Stimulated activated CD4-positive, alpha-beta T cell treated with anti-CD3 and anti-CD28 coated beads, Interleukin-1b, Interleukin-23, amount 100 ng/mL, for 48 hours (primary cell): ENCODE measurements at regions not wholly inside any gene's neighbourhood (a gene's known extent, or its start where the extent isn't known, plus 50 kb on each side); places are given as distances from the start of the nearest gene placed in this dataset.
"Not testable (repeated sequence)": the region's sequence is repeated elsewhere in the genome, so short reads cannot be mapped to it uniquely, and the experiment has no call there.

Source experiments
- DNase-seq: peaks from one replicate; pipeline ENCODE4 v3.0.0-alpha.2; 2020

DNA sequence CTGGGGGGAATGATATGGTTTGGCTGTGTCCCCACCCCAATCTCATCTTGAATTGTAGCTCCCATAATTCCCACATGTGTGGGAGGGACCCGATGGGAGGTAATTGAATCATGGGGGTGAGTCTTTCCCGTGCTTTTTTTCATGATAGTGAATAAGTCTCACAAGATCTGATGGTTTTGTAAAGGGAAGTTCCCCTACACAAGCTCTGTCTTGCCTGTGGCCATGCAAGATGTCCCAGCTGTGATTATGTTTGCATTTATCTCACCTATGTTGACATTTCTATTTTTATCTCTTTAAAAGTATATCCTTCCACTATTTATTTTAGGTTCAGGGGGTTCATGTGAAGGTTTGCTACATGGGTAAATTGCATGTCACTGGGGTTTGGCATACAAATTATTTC is 323.9 kb upstream of the GLI3 start:
- DNase-seq: no peak

DNA sequence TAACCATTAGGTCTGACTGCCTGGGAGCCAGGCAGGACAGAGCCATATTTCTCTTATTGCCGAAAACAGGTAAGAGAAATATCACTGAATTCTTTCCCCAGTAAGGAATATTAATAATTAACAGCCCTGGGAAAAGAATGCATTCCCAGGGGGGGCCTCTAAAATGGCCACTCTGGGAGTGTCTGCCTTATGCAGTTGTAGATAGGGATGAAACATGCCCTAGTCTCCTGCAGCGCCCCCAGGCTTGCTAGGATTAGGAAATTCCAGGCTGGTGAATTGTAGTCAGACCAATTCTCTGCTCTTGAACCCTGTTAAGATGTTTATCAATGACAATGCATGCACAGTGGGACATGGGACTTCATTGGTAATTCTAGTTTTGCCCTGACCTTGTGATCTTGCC is 317.9 kb upstream of the GLI3 start:
- DNase-seq: not testable (repeated sequence)

DNA sequence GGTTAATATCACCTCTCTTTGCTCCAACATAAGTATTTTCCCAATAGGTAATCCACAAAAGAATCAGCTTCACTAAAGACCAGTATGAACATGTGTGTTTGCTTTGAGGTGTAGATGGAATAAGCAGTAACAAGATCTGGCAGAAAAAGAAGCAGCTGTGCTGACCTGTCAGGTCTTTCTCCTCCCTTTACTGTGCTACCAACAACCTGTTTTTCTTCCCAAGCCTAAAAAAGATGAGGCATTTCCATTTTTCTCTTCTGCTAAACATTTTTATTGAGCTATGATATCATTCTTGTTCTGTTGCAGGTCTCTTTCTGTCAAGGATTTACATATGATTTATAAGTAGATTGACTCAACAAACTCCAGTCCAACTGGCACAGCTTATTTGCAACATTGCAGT is 315.2 kb upstream of the GLI3 start:
- no peak for DNase-seq

- DNase-seq: no peak
These were observed 313.9 kb upstream of the GLI3 start for GRCh38 chr7:42550706-42551470.

DNA sequence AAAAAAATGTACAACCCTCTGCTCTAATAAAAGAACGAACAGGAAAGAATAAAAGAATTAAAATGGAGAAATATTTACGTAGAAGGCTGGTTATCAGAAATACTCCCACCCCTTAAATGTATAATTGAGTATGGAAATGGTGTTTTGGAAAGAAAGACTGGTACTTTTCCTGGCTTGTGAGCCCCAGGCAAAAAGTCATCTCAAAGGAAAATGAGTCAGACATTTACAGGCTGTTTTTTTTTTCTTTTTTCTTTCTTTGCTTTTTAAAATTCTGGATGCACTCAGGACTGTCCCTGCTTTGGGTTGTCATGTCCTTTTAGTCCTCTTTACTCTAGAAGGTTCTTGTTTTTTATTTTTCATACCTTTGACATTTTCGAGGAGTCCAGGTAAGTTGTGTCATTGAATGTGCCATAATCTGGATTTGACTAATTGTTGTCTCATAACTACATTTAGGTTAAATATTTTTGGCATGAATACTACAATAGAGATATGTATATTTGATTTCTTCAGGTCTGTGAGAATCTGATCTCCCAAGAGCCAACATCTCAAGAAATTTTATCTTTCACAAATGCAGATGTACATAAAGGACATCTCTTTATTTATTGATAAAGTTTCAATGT is 313.0 kb upstream of the GLI3 start:
- no peak for DNase-seq

GRCh38 chr7:42548816-42549611 is 312.0 kb upstream of the GLI3 start:
- DNase-seq: no peak

GRCh38 chr7:42545049-42545724 is 308.2 kb upstream of the GLI3 start:
- no peak for DNase-seq

DNA sequence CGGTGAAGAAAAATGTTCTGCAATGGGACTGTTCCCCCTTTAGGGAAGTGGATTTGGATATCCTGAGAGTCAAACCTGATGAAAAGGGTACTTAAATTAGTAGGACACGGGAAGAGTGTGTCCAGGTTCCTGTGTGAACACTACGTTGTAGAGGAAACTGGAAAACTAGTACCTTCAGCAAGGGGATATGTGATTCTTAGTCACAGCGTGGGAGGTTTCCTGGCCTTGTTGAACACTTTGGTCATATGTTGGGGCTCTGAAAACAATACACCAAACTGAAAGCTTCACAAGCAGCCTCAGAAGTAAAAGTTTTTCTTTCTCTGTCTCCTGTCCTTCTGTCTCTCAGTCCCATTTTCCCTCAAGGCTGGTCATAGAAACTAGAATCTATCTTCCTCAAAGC is 306.9 kb upstream of the GLI3 start:
- DNase-seq: no peak

- DNase-seq: not testable (repeated sequence)
These were observed 305.4 kb upstream of the GLI3 start for GRCh38 chr7:42542446-42542845.

DNA sequence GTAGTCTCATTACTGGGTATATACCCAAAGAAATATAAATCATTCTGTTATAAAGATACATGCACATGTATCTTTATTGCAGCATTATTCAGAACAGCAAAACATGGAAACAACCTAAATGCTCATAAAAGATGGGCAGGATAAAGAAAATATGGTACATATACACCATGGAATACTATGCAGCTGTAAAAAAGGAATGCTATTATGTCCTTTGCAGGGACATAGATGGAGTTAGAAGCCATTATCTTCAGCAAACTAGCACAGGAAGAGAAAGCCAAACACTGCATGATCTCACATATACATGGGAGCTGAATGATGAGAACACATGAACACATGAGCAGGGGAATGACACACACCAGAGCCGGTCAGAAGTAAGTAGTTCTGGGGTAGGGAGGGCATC is 297.4 kb upstream of the GLI3 start:
- DNase-seq: no peak

GRCh38 chr7:42527004-42527403 is 290.0 kb upstream of the GLI3 start:
- DNase-seq: no peak

DNA sequence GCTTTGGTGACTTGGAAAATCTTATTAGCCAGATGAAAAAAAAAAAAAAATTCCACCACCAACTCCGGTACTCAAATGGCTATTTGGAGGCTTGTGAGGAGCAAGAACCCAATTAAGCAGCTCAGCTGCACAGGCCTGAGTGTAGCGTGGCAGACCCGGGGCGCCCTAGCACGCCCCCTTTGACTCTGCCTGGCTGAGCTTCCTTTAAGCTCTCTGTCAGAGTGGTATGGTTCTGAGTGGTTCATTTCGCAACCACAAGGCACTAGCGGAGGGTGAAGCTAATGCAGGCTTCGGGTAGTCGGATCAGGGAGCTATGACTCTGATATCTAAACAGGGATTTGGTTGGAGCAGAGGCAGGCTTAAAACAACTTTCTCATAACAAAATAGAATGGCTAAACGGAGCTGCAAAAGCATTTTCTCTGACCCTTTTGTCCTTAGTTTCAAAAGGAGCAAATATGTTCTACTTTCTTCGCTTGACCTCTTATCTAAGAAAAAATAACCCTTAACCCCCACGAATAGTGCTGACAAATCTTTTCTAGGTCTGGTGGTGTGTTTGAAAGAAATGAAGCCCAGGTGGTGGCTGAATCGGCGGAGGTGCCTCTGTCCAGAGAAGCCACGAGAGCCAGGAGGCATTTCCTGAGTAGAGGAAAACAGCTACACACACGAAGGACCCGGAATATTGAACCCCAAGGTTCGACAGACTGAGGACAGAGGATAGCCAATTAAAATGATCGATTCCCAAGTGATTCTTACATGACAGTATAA is 285.4 kb upstream of the GLI3 start:
- no peak for DNase-seq

DNA sequence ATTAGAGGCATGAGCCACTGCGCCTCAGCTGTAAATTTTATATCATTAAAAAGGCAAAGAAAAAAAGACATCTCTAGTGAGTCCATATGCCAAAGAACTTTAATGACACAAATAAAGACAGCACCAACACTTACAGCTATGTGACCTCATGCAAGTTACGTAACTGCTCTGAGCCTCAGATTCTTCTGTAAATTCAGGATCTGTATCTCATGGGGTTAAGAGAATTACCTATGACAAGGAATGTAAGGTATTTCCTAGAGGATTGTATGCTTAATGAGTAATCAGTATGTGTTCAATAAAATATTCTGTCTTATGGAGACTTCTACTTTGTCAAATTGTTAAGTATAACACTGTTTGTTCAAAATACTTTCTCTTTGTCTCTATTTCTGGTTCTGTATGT is 274.0 kb upstream of the GLI3 start:
- no peak for DNase-seq

DNA sequence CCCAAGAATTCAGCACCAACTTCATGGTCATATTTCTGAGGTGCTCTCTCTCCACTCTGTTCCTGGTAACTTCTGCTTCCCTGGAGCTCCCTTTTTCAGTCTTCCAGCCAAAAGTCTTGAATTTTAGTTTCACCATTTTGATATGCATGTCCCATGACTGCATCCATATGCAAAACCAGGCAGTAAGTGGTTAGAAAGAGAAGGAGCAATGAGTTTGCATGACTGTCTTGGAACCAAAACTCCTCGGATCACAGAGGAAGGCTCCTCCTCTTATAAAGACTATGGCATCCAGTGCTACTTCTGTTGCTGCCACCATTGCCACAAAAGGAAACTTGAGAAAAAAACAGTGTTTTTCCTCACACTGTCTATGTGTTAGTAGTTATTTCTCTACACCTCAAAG is 269.1 kb upstream of the GLI3 start:
- no peak for DNase-seq

DNA sequence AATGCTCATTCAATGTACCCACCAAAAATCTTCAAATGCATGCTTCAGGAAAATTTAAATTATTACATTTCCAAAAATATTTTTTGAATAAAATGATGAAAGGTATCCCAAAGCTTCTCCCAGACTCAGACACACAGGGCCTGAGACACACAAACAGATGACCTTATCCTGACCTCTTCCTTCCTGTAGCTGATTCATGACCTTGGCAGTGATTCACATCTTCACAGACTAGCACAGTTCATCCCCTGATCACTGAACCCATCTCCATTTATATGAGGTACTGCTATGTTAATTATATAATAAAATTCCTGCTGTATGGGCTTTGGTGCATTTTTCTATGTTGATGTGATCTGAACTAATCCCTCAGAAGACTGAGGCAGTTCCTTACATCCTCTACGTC is 265.0 kb upstream of the GLI3 start:
- no peak for DNase-seq

- DNase-seq: no peak
These were observed 258.2 kb upstream of the GLI3 start for GRCh38 chr7:42495256-42495655.

- no peak for DNase-seq
These were observed 257.7 kb upstream of the GLI3 start for GRCh38 chr7:42494736-42495135.

GRCh38 chr7:42494199-42494710 is 257.2 kb upstream of the GLI3 start:
- DNase-seq: no peak

DNA sequence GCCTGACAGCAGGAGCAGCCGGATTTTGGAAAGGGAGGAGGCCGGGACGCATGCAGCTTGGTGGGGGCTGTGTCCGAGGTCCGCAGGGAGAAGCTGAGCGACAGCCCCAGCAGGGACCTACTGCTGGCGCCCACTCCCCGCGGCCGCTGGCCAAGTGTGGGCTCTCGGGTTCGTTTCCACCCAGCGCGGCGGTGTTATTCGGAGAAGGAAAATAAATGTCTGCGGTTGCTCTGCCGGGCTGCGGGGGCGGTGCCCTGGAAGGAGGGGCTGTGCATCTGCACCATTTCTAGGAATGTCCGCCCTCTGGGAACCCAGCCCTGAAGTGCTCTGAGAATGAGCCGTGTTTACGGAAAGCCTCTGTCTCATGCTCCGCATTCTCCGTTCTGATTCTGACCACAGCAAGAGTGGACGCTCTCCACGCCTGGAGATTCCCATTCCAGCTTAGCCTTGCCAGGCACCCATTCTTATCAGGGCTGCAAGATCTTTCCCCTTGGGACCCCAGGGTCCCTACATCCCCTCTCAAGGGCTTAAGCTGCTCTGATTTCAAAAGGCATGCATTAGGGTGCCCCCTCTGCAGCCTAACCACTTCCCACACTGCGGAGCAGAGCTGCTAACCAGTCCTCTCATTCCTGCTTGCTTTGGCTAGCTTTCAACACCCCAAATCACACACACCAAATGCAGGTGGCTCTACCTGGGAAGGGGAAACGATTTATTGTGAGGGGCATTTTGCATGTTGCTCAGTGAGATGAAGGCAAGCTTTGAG is 256.6 kb upstream of the GLI3 start:
- DNase-seq: no peak

DNA sequence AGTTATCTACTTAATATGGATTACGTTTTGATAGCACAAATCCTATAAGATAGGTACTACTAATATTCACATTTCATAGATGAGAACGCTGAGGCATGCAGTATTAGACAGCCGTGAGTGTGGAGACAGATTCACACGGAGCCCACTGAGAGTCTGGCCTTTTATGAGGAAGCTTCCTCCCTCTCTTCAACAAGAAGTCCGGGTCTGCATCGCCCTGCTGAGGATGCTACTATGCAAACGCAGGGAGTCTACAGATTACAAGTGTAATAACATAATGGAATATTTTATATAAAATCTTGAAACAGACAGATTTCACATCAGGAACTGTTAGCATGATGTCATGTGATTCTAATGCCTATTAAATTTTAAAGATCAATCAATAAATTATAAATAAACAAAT is 255.9 kb upstream of the GLI3 start:
- no peak for DNase-seq

DNA sequence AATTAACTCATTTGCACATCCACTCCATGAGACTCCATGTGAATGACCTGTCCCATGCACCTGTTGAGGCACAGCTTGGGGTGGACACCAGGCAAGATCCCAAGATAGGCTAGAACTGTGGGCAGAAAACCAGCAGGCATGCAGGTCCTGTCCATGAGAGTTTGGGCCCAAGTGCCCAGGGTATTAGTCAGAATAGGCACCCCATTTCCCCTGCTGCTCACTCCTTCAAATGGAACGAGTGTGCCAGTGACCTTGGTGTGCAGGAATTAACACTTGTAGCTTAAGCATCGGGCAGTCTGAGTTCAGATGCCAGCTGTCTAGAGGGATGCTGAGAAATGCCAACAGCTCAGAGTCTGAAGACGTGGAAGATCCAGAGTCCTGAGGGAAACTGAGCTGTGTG is 254.1 kb upstream of the GLI3 start:
- DNase-seq: no peak

GRCh38 chr7:42489299-42489698 is 252.3 kb upstream of the GLI3 start:
- DNase-seq: no peak
